OCI-LY1 (cell line): ENCODE measurements at regions not wholly inside any gene's neighbourhood (a gene's known extent, or its start where the extent isn't known, plus 50 kb on each side); places are given as distances from the start of the nearest gene placed in this dataset.

Experiments used
- H2AFZ ChIP-seq: fragments of 200-600 bp; sonication (generic), shearing (Covaris generic); 2 replicates; pipeline ENCODE4 v1.6.0; 2014; ENCODE audit warnings: antibody characterized with exemption, mild to moderate bottlenecking, low read length
- H3F3A ChIP-seq: fragments of 200-600 bp; sonication (generic), shearing (Covaris generic); 2 replicates; pipeline ENCODE4 v1.6.0; 2014; ENCODE audit warnings: mild to moderate bottlenecking, antibody characterized with exemption, low read length, moderate library complexity; ENCODE audit not compliant: insufficient read depth
- H3K27ac ChIP-seq: fragments of 200-600 bp; sonication (generic); 2 replicates; pipeline ENCODE4 v1.5.1; 2014; ENCODE audit warnings: low read length, mixed run types, mild to moderate bottlenecking, low read depth; ENCODE audit not compliant: poor library complexity, severe bottlenecking
- H3K27me3 ChIP-seq: fragments of 200-600 bp; sonication (generic); 2 replicates; pipeline ENCODE4 v1.6.0; 2014; ENCODE audit warnings: antibody characterized with exemption, mild to moderate bottlenecking, low read length, moderate library complexity; ENCODE audit not compliant: insufficient read depth
- H3K36me3 ChIP-seq: fragments of 200-600 bp; sonication (generic); 2 replicates; pipeline ENCODE4 v1.6.1; 2014; ENCODE audit warnings: mild to moderate bottlenecking, antibody characterized with exemption, low read length, moderate library complexity, mixed read lengths; ENCODE audit not compliant: insufficient read depth
- H3K4me1 ChIP-seq: fragments of 200-600 bp; sonication (generic); 2 replicates; pipeline ENCODE4 v1.5.1; 2014; ENCODE audit warnings: mild to moderate bottlenecking, low read length, moderate library complexity; ENCODE audit not compliant: insufficient read depth, severe bottlenecking
- H3K4me2 ChIP-seq: fragments of 200-600 bp; sonication (generic), shearing (Covaris generic); 2 replicates; pipeline ENCODE4 v1.6.1; 2014; ENCODE audit warnings: low read length
- H3K4me3 ChIP-seq: fragments of 200-600 bp; sonication (generic); 2 replicates; pipeline ENCODE4 v1.5.1; 2014; ENCODE audit warnings: low read length, low read depth, mild to moderate bottlenecking, mixed read lengths; ENCODE audit not compliant: poor library complexity, severe bottlenecking
- H3K79me2 ChIP-seq: fragments of 200-600 bp; shearing (Covaris generic); 2 replicates; pipeline ENCODE4 v1.6.1; 2016; ENCODE audit warnings: mixed run types, low read length, mixed read lengths; ENCODE audit not compliant: insufficient read depth
- H3K9ac ChIP-seq: fragments of 200-600 bp; sonication (generic), shearing (Covaris generic); 2 replicates; pipeline ENCODE4 v1.6.1; 2014; ENCODE audit warnings: mild to moderate bottlenecking, low read length, mixed read lengths
- H3K9me2 ChIP-seq: fragments of 200-600 bp; sonication (generic), shearing (Covaris generic); 2 replicates; pipeline ENCODE4 v1.6.1; 2014; ENCODE audit warnings: low read depth, mild to moderate bottlenecking, low read length, mixed read lengths
- H3K9me3 ChIP-seq: fragments of 200-600 bp; shearing (Covaris generic); 2 replicates; pipeline ENCODE4 v1.6.1; 2014; ENCODE audit warnings: low read length, mixed read lengths
- H4K20me1 ChIP-seq: fragments of 200-600 bp; sonication (generic), shearing (Covaris generic); 2 replicates; pipeline ENCODE4 v1.6.0; 2016; ENCODE audit warnings: mild to moderate bottlenecking, low read length; ENCODE audit not compliant: insufficient read depth
- CTCF ChIP-seq: fragments of 200-600 bp; sonication (generic), shearing (Covaris generic); IDR thresholded peaks from 2 replicates; pipeline ENCODE4 v1.5.1; 2017; ENCODE audit warnings: mild to moderate bottlenecking, antibody characterized with exemption, low read length, moderate library complexity, mixed read lengths
- EZH2 ChIP-seq: fragments of 200-600 bp; sonication (generic), shearing (Covaris generic); IDR thresholded peaks from 2 replicates; pipeline ENCODE4 v1.8.0; 2017; ENCODE audit warnings: borderline replicate concordance, mixed run types, mild to moderate bottlenecking, antibody characterized with exemption, low read length, moderate library complexity, mixed read lengths

DNA sequence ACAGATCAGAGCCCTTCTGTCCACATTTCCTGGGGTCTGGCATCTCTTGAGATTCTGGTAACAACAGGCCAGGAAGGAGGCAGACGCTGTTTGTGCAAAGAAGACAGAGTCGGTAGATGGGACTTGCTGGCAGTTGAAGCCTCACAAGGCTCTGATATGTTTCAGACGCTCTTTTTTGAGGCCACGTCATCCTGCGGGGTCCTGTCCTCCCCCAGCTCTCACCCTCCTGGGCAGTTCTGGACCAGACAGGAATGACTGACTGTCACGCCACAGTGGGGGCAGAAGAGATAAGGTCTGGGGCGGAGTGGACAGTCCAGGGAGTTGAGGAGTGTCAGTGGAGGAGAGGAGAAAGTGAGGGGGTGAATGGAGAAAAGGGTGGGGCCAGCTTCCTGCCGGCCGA is 87.1 kb upstream of the SULF2 start:
- no peak overlapping the region for H3K27ac ChIP-seq

GRCh38 chr20:47870475-47870874 is 85.2 kb upstream of the SULF2 start:
- no peaks in the 10 kb centered on the region for H3K9me3 ChIP-seq
- H3K4me1 ChIP-seq = no peaks in the 10 kb centered on the region
- no peak overlapping the region for H3K9ac ChIP-seq
- H3K4me3 ChIP-seq = no peak overlapping the region
- no peak overlapping the region for H2AFZ ChIP-seq
- no peaks in the 10 kb centered on the region for H3K36me3 ChIP-seq
- TF ChIP-seq EZH2 = no peak
- TF ChIP-seq CTCF = no peak
- no peak overlapping the region for H3K27ac ChIP-seq
- H4K20me1 ChIP-seq = no peaks in the 10 kb centered on the region
- H3K4me2 ChIP-seq = no peak overlapping the region
- peaks cover 9% of the 10 kb centered on the region; the same call in 1 of the 2 replicates for H3K27me3 ChIP-seq
- H3K79me2 ChIP-seq = no peaks in the 10 kb centered on the region
- no peaks in the 10 kb centered on the region for H3K9me2 ChIP-seq
- no peaks in the 10 kb centered on the region for H3F3A ChIP-seq

More for the DNA sequence above, 87.1 kb upstream of the SULF2 start:
- H3K9me3 ChIP-seq = no peaks in the 10 kb centered on the region
- H4K20me1 ChIP-seq = no peaks in the 10 kb centered on the region
- no peak overlapping the region for H3K4me3 ChIP-seq
- no peak for TF ChIP-seq EZH2
- no peak for TF ChIP-seq CTCF
- no peaks in the 10 kb centered on the region for H3K36me3 ChIP-seq
- no peaks in the 10 kb centered on the region for H3K9me2 ChIP-seq
- no peak overlapping the region for H3K9ac ChIP-seq
- H3K79me2 ChIP-seq = no peaks in the 10 kb centered on the region
- H3F3A ChIP-seq = no peaks in the 10 kb centered on the region
- no peaks in the 10 kb centered on the region for H3K4me1 ChIP-seq
- no peak overlapping the region for H3K4me2 ChIP-seq
- H2AFZ ChIP-seq = no peak overlapping the region
- peaks cover 6% of the 10 kb centered on the region; the same call in 1 of the 2 replicates for H3K27me3 ChIP-seq

DNA sequence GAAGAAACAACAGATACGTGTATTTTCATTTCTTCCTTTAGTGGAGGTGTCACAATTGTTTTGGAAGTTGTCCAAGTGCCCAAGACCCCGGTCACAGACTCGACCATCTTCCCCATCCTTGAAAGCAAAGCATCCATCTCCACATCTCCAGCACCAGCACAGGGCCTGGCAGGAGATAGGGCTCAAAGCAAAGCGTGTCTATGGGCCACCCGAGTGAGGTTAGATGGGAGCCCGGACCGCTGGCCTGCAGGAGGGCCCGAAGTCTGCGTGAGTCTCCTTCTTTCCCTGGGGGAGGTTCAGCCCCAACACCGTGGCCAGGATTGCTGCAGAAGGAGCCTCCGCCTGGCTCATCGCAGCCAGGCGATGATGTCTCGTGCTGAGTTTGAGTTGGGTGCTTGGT is 83.5 kb upstream of the SULF2 start:
- H3K4me3 ChIP-seq = no peak overlapping the region
- H3K4me1 ChIP-seq = no peaks in the 10 kb centered on the region
- no peaks in the 10 kb centered on the region for H3F3A ChIP-seq
- no peaks in the 10 kb centered on the region for H3K9me3 ChIP-seq
- H3K79me2 ChIP-seq = no peaks in the 10 kb centered on the region
- no peak overlapping the region for H2AFZ ChIP-seq
- peaks cover 9% of the 10 kb centered on the region; the same call in 1 of the 2 replicates for H3K27me3 ChIP-seq
- H3K9me2 ChIP-seq = no peaks in the 10 kb centered on the region
- no peak overlapping the region for H3K9ac ChIP-seq
- no peak overlapping the region for H3K4me2 ChIP-seq
- H3K27ac ChIP-seq = no peak overlapping the region
- TF ChIP-seq CTCF (no peak), EZH2 (no peak)
- H3K36me3 ChIP-seq = no peaks in the 10 kb centered on the region
- no peaks in the 10 kb centered on the region for H4K20me1 ChIP-seq
